ENCODE measurements at regions not wholly inside any gene's neighbourhood (a gene's known extent, or its start where the extent isn't known, plus 50 kb on each side); places are given as distances from the start of the nearest gene placed in this dataset.
"Not testable (repeated sequence)": the region's sequence is repeated elsewhere in the genome, so short reads cannot be mapped to it uniquely, and the experiment has no call there.

DNA sequence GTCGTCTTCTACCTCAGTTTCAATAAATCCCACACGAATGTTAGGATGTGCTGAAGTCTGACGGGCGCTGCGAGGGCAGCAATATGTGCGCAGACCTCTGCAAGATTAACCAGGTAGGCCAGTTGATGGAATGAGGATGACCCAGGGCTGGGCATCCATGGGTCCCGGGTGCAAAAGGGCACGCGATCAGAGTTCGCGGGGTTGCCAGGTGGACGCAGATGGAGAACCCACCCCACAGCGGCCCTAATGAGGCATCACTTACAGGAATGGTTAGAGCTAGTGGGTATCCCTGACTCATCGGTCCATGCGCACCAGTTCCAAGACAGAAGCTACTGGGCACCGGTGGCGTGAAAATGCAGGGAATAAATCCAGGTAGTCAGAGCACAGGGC is 2116.0 kb downstream of the TP53TG3F start:
- DNase-seq: no peak

DNA sequence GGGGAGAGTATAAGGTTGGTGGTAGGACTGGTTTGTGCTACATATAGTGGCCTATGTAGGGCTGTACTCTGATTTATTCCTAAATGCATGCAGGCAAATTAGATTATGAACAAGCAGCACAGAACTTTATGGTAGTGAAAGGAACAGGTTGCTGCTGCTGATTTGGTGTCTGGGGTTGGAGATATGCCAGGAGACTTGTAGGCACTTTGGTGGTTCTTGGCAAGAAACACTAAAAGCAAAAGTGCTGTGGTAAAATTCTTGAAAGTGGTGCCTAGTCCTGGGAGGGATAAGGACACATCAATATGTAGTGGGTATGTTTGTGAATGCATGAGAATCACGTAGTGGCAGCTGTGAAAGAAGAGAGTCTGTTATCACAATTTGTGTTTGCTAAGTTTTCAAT is 2126.0 kb downstream of the TP53TG3F start:
- DNase-seq: no peak

DNA sequence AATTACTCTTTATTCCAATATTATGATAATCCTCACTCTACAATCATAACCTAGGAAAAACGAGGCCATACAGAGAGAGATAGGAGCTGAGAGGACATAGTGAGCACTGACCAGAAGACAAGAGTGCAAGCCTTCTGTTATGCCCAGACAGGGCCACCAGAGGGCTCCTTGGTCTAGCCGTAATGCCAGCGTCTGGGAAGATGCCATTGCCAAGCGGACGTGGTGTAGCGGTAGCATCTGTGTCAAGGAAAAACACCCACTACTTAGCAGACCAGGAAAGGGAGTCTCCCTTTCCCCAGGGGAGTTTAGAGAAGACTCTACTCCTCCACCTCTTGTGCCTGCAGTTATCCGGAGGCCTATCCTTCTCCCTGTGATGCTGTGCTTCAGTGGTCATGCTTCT is 2131.5 kb downstream of the TP53TG3F start:
- DNase-seq: not testable (repeated sequence)

DNA sequence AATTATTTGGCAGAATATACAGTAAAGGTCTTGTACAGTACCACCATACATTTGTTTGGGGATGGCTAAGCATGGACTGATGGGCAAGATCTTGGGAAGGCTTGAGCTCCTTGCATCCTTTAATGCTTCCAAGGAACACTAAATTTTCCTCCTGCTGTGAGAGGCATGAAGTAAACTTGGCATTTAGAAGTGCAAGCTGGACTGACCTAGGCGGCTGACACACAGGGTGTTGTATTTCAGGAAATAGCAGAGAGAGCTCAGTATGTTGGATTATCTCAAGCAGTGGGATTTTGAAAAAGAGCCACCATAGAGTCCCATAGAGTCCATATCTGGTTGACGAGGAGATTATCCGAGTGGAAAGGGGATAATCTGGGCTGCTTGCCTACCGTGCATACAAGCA is 2137.1 kb downstream of the TP53TG3F start:
- DNase-seq: no peak

DNA sequence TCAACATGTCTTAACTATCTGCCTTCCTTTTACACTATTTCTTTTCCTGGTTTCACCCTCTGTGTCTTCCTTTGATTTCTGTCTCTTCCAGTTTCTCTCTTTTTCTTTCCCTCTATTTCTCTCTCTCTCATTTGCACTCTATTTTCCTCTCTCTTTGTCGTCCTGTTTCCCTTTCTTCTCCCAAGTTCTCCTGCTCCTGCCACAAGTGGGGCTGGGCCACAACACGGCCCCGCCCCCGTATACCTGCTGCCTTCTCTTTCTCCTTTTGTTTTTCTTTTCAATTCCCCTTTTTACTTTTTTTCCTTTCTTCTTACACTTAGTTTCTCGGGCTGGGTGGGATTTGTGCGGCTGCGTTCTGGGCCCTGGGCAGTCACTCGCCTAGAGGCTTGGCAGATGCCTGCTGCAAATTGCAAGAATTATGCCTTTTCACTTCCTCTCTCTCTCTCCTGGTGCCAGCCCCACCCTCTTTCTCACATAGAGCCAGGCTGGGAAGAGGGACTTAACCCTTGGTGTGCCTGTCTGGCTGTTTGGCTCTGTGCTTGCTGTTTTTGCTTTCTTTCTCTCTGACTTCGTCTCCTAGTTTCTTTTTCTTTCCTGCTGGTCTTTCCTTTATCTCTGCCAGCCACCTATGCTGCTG is 2139.4 kb downstream of the TP53TG3F start:
- no peak for DNase-seq

GRCh38 chr16:35599429-35600160 is 2140.2 kb downstream of the TP53TG3F start:
- no peak for DNase-seq

DNA sequence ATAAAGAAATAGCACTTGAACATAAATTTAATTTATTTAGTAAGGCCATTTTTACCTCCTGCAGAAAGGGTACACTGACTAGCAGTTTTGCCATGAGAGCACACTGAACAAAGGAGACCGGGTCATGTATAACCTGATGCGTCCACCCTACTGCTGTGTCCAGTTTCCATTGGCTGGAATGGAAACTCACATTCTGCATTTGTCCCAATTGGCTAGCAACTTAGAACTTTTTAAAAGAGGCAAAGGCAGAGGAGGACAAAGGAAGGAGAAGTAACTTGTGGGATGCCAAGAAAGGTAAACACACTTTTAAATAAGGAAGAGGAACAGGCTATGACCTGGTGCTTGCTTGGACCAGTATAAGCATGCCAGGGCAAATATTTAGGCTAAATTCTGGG is 2140.7 kb downstream of the TP53TG3F start:
- not testable (repeated sequence) for DNase-seq

- DNase-seq: no peak
These were observed 2142.7 kb downstream of the TP53TG3F start for GRCh38 chr16:35602116-35602515.

- DNase-seq: not testable (repeated sequence)
These were observed 2144.0 kb downstream of the TP53TG3F start for GRCh38 chr16:35603371-35603770.

- DNase-seq: no peak
These were observed 2146.5 kb downstream of the TP53TG3F start for GRCh38 chr16:35605921-35606320.

DNA sequence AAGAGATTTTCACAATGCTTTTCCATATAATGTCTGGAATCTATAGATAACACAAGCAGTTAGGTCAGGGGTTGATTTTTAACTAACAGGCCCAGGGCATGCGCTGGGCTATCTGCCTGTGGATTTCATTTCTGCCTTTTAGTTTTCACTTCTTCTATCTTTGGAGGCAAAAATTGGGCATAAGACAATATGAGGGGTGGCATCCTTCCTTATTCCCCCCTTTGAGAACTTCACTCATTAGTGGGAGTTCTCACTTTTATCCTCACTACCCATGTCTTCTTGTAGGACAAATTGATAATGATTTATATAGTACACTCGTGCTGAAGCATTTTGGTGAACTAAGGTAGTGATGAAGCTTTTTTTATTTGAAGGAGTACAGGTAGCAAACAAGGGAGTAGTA is 2155.5 kb downstream of the TP53TG3F start:
- DNase-seq: not testable (repeated sequence)

- DNase-seq: not testable (repeated sequence)
These were observed 2159.8 kb downstream of the TP53TG3F start for GRCh38 chr16:35619176-35619575.

DNA sequence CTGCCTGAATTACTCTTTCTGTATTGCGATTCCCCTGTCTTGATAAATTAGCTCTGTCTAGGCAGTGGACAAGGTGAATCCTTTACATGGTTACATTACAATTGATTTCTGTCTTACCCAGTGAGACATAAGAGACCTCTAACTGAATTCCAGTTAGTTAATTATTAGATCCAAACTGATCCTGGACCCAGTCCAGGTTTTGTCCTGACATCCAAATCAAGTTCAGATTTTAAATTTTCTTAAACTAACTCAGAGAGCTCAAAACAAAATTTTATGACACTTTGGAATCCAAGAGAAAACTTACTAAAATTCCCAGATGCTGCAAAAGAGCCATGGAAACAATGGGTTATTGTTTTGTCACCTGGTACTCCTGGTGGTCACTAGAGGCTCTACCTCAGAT is 2166.6 kb downstream of the TP53TG3F start:
- DNase-seq: no peak

DNA sequence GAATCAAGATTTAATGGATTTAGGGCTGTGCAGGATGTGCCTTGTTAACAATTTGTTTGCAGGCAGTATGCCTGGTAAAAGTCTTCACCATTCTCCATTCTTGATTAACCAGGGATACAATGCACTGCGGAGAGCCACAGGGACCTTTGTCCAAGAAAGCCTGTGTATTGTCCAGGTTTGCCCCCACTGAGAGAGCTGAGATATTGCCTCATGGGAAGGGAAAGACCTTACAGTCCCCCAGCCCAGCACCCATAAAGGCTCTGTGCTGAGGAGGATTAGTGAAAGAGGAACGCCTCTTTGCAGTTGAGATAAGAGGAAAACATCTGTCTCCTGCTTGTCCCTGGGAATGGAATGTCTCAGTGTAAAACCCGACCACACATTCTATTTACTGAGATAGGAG is 2169.6 kb downstream of the TP53TG3F start:
- no peak for DNase-seq

- DNase-seq: no peak
These were observed 2172.0 kb downstream of the TP53TG3F start for GRCh38 chr16:35631261-35631945.

- no peak for DNase-seq
These were observed 2177.2 kb downstream of the TP53TG3F start for GRCh38 chr16:35636480-35637230.

- no peak for DNase-seq
These were observed 2178.3 kb downstream of the TP53TG3F start for GRCh38 chr16:35637683-35638082.

DNA sequence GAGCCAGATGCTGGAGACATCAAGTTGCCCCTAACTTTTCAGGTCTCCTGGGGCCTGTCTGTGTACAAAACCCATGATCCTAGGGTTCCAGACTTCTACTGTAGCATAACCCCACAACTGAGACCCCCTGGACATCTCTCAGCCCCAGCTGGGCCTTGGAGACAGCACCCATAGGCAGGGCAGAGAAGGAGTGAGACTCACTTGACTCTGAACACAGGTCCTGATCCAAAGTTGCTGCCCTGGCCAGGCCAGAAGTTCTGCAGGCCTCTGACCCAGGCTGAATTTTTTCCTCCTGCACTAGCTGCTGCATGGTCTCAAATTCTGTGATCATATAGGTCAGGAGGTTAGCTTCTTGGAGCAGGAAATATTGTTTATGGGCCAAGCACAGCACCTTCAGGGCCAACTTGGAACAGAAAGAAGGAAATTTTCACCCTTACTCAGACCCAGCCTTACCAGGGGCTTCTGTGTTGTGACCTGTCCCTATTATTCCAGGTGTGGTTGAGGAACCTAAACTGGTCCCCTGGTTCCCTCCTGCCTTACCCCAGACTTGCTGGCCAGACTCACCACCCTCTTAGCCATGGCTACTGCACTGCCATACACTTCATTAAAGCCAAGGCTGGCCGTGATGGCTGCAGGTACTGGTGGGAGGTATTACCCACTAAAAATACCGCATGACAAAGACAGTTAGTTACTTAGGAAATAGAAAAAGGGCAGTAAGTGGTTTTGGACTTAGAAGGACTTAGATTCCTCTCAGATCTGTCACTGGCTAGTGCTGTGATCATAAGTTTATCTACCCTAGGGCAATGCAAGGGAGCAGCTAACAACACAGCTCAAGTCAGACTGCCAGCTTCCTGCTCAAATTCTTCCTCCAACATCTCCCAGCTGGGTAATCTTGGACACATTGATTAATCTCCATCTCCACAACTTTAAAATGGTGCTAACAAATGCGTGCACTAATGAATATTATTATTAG is 2180.1 kb downstream of the TP53TG3F start:
- no peak for DNase-seq

DNA sequence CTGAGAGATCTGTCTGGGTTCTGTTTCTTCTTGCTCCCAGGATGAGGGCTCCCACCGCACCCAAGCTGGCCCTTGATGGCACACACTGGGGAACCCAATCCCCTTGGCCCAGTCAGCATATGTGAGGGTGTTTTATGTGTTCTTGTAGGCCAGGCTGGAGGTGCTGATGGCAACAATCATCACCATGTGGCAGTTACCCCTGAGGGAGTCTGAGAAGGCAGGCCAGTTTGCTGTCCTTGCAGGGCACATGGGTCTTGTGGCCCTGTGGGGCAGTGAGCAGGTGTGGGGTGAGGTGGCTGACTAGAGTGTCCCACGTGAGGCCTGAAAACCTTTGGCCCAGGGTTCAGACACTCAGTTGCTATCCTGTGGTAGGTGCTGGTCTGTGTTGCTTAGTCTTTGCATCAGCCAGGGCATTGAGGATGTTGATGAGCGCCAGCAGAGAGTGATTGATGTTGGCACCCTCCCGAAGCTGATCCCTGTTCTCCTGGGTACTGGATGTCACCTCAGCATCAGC is 2183.0 kb downstream of the TP53TG3F start:
- no peak for DNase-seq

- no peak for DNase-seq
These were observed 2192.4 kb downstream of the TP53TG3F start for GRCh38 chr16:35651841-35652240.

DNA sequence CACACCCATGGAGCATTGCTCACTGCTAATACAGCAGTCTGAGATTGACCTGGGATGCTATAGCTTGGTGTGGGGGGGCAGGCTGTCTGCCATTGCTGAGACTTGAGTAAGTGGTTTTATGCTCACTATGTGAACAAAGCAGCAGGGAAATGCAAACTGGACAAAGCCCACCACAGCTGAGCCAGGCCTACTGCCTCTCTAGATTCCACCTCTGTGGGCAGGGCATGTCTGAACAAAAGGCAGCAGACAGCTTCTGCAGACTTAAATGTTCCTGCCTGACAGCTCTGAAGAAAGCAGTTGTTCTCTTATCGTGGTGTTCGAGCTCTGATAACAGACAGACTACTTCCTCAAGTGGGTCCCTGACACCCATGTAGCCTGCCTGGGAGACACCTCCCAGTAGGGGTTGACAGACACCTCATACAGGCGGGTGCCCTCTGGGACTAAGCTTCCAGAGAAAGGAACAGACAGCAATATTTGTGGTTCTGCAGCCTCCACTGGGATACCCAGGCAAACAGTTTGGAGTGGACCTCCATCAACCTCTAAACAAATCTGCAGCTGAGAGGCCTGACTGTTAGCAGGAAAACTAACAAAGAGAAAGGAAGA is 2204.8 kb downstream of the TP53TG3F start:
- DNase-seq: no peak

Data from fibroblast of skin of back (primary cell).